Fibroblast of peridontal ligament (primary cell): ENCODE measurements at regions not wholly inside any gene's neighbourhood (a gene's known extent, or its start where the extent isn't known, plus 50 kb on each side); places are given as distances from the start of the nearest gene placed in this dataset.

Experiments
- DNase-seq: peaks from one replicate; pipeline ENCODE4 v3.0.0-alpha.2; 2010; ENCODE audit errors: extremely low read depth

DNA sequence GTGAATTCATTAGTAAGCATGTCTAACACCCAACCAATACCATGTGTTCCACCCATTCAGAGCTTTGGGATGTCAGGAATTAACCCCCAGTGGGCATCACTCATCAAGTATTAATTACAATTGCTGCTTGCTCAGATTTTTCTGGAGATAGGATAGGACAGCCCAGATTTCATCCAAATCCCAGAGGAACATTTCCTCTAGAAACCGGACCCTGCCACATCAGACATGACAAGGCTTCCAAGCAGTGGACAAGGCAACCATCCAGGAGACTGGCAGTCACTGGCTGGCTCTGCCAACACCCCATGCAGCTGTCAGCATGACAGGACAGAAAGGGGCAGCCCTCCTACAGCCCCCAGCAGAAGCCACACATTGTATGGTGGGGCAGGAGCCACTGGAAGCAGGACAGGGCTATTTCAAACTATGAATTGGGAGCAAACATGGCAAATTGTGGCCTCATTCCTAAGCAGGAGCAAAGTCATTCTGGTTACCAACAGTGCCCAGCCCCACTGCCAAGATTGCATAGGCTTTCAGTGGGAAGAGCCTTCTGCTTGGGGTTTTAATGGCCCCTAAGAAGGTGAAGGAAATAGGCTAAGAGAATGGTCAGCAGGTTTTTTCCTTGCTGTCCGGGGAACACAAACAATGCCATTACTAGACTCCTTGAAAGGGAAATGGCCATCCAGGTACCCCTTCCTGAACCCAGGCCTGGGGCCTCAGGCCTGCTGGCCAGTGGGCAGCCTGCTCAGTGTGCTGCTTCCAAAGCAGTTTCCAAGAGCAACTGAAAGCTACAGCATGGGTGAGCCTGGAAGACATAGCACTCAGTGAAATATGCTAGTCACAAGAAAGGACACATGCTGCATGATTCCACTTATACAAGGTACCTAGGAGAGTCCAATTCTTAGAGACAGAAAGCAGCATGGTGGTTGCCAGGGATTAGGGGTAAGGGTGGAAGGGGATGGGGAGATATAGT is 294.7 kb upstream of the SLC30A5 start:
- no peak for DNase-seq

DNA sequence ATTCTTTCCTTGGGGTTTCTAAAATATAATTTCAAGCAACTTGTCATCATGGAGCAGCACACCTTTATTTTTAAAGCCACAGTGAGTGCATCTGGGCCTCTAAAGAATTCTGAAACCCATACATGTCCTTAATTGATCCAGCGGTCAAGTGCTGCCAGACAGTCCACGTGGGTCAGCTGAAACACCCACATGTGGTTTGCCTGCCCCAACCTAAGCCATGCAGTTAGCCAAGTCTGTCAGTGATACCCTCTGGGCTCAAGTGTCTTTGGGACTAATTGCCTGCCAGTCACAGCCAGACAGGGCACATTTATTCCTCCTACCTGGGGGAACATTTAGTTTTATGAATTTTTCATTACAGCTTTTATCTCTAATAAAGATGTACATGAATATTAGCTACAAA is 291.4 kb upstream of the SLC30A5 start:
- no peak for DNase-seq

DNA sequence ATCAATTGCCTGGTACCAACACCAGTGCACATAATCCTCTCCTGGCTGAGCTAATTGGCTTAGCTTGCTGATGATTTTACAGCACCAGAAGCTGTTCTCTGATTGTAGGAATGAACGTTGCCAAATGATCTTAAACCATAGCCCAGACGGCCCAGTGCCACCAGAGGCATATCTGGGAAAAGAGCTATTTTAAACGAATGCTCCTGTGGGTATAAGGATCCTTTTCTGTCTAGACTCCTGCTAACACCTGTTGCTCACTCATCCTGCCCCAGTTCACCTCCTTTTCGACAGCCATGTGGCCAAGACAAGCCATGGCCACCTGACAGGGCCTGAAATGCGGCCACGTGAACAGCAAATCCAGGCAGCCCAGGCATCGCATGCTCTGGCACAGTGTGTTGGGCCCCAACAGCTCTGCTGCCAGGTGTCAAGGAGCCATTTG is 289.9 kb upstream of the SLC30A5 start:
- DNase-seq, result no peak

DNA sequence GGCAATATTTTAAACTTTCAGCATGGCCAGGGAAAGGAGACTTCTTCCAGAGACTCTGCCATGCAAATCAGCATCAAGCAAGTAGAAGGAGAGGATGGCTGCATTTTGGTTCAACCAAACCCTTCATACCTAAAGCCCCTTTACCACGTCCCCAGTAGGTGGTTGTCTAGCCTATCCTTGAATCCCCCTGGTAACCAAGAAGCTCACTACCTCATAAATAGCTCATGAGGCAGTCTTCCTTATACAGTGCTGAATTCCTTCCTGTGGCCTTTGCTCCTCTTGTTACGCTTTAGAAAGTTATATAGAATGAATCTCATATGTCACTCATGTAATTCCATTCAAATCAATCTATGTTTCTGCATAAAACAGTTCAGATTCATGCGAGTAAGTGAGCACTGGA is 289.5 kb upstream of the SLC30A5 start:
- DNase-seq, result no peak

DNA sequence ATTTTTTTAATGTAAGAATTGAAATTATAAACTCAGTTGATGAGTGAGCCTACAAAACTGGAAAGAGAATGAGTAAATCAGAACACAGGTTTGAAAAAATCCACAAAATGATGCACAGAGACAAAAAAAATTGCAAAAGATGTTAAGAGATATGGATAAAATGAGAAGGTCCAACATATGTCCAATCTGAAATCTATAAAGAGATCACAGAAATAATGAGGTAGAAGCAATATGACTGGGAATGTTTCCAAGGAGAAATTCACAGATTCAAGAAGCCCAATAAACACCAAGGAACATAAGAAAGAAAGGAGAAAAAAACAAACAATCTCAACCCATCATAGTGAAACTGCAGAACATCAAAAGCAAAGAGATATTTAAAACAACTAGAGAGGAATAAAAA is 288.4 kb upstream of the SLC30A5 start:
- no peak for DNase-seq

DNA sequence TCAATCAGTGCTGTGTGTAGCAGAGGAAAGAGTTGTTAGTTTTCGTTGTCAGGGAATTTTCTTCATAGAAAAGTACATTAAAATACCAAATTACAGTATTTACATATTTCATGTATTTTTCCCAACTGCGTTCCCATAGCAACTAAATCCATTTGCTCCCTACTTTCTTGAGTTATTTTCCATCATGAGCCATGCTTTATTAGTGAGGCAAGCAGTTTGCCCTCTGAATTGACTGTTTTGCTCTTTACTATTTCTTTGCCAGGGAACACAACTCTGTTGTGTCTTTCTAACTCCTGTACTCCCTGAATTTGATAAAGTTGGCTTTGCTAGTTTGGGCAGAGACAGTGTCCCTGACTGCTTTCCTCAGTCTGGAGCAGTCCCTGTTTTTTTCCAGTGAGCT is 276.2 kb upstream of the SLC30A5 start:
- no peak for DNase-seq

DNA sequence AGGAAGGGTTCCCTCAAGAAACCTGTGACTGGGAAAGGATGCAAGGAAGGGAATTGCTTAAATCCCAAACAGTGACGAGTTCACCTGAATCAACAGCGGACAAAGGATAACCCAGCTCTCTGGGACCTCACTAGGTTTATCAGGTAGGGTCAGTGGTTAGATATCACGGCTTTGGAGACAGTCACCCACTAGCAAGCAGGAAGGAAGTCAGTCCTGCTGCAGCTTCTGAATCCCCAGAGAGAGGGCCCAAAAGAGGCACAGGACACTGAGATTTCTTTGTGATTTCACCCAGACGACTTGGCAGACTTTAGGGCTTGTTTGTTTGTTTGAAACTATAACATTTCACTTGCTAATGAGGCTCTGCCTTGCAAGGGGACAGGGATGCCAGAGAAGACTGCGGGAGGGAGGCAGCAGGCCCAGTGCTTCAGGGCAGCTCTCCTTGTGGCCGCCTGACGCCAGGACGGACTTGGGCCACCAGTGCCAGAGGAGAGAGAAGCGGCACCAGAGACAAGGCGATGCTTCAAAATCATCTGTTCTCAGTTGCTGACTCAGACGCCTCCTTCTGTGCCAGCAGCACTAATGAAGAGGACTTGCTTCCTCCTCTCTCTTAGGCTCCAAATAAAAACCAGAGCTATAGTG is 275.6 kb upstream of the SLC30A5 start:
- DNase-seq, result no peak

DNA sequence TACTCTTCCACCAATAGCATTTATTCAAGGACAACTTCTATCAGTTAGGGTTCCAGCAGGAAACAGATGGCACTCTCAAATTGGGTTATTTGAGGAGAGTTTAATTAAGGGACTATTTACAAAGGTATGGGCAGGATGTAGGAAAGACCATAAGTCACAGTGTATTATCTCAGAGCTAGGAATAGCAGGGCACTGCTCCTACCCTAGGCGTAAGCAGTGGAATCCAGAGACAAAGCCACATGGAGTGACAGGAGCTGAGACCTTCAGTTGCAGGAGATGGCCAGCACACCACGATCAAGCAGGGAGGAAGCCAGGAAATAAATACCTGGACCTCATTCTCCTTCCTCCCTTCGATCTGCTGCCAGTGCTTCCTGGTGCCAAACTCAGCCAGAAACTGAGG is 274.9 kb upstream of the SLC30A5 start:
- no peak for DNase-seq

DNA sequence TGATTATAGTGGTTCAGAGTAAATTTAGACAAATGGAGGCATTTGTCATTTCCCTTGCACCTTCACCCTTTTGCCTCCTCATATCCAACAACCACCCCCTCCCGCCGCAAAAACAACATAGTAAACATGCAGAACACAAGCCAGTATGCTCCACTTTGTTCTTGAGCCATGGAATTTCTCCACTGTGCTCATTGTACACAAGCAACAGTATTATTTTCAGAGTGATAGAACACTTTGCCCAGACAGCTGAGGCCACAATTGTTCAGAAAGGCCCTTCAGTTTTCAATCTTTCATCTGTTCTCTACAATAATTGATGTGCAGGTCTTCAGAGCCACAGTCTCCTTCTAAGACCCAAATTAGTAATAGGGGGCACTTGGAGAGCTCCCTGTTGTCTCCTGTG is 272.8 kb upstream of the SLC30A5 start:
- DNase-seq, result no peak

DNA sequence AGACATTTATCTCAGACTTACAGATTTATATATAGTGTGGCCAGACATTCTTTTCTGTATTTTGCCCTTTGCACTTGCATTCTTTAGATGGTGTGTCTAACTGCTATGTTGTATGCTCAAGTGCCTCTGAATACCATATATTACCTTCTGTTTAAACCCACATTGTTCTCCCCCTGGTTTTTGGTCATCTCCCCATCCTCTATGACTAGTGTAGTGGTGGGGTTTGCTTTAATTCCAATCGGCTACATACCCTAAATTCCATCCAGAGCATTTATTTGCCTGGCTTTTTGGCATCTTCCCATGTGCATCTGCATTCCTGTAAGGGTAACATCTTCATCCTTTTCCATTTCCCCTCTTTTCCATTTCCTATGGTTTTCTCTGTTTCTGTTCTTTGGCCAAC is 271.0 kb upstream of the SLC30A5 start:
- no peak for DNase-seq

DNA sequence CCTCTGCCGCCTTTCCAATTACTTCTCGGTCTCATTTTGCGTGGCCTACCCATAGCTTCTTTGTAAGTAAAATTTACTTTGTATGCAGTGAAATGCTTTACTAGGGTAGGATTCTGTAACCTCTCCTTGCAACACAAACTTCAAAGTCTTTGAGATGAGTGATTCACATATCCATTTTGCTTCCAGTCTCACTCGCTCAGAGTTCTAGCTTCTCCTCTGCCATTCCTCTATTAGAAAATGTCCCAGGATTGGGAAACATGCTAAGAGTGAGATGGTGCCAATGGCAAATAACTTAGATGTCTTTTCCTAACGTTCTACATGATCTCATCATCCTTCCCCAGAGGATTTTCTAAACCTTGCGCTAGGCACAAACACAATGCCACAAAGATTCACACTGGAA is 270.5 kb upstream of the SLC30A5 start:
- no peak for DNase-seq

DNA sequence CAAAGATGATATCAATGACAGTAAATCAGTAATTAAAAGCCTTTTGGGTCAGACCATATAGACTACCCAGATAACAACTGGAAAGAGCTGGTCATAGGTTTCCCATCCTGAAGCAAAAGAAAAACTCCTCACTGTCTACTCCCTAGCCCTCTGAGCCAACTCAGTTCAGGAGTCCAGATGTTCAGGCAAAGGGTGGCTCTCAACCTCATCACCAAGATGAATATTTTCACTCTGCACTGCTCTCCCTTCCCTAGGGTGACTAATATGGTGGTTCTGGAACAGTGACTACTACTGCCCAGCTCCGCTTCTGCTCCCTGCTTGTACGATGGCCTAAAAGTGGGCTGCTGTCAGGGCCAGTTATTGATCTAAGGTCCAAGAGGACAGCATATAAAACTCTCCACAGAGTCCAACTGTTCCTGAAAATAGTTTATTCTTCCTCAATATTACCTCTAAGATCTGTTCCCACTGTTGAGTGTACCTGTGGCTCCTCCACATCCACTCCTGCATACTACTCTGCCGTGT is 263.4 kb upstream of the SLC30A5 start:
- no peak for DNase-seq

DNA sequence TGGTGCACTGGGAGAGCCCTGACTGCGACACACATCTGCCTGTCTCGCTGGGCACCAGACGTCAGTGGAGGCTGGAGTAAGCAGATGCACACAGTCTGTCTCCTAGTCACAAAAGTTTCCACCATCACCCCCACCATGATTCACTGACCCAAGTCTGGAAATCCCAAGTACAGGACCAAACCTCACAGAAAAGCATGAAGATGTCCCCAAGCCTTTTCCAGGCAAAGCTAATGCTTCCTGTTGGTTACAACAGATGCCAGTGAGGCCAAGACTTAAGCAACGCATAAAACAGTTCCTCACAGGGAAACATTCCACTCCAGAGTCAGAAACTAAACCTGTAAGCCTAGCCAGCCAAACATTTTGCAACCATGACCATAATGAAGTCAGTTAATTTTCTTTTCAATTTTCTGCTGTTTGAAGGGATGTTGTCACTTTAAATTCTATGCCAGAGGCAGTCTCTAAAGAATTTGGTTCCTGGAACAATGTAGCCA is 259.3 kb upstream of the SLC30A5 start:
- peak; percentile 18 for DNase-seq

DNA sequence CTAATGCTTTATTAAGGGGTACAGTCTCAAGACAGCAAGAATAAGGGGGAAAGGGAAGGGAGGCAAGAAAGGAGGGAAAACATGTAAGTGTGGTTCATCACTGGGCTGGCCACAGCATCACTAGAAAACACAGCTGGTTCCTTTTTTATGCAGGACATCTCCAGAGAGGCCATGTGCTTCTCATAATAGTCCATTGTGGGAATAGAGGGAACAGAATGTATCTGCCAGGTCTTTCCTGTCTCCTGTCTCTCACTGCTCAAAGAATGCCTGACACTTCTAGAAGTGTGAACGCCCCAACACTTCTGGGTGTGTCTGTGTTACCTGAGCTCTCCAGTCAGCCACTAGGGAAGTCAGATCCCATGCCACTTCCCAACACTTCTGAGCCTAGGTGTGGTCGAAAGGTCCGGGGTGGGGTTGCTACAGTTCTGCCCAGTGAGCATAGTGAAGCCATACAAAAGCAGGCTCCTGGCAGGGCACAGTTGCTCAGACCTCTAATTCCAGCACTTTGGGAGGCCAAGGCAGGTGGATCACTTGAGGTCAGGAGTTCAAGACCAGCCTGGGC is 255.6 kb upstream of the SLC30A5 start:
- no peak for DNase-seq

DNA sequence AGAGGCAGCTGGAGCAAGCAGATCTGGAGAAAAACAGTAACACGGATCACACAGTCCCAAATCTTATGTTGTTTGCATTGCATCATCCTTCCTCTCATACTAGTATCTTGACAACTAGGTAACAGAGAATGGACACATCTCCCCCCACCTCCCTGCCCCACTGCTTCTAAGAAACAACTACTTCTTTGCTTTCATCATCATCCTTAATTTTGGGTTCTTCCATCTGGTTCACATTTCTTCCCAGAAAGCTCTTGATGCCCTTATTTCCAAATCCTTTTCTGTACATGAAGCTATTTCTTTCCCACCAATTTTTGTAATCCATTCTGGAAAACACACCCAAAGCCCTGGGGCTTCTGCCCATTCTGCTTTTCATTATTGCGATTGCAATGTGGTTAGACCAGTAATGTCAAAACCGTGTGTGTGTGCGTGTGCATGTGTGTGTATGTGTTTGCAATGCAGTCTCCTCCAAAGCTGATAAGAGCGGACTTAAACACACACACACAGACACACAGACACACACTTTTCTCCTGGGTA is 254.7 kb upstream of the SLC30A5 start:
- DNase-seq, result peak; percentile 67

DNA sequence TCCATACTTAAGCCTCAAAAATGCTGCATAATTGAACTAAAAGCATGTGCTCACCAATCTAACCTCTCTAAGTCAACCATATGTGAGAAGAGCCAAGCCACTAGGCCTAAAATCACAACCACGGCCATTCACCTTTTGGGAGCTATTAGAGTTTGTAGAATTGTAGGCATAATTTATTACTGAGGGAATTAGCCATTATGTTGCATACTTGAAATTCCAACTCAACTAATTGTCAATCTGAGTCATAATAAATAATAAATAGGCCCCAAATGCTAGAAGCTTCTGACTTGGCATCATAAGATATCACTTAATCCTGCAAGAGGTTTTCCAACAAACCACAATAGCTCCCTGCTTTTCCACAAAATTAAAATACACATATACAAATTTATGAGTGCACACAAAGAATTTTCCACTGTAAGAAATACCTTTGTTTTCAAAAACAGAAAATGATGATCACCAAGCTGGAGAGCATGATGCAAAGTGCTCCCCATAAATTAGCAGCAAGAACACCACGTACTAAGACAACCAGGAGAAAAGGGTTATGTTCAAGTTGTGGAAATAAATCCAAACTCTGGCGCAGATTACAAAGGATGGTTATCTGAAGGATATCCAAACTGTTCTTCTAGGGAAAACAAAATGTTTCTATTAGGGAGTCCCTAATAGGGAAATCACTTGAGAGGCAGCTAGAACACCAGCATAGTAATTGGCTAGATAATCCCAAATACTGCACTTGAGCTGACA is 250.0 kb upstream of the SLC30A5 start:
- DNase-seq, result no peak

DNA sequence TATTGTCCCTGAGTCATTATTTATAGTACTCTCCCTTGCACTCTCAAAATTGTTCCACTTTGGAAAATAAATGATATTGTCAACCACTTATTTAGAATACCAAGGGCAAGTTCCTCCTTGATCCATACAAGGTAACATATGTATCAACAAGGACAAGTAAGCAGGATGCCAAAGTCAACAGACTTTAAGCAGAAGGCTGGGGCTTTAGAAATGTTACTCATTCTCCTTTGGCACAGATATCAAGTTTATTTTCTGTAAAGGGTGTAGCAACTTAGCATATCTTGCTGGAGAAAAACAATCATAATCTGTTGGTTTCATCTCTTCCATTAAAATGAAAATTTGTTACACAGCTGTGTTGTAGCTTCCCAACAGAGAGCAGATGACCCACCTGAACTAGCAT is 248.7 kb upstream of the SLC30A5 start:
- no peak for DNase-seq

DNA sequence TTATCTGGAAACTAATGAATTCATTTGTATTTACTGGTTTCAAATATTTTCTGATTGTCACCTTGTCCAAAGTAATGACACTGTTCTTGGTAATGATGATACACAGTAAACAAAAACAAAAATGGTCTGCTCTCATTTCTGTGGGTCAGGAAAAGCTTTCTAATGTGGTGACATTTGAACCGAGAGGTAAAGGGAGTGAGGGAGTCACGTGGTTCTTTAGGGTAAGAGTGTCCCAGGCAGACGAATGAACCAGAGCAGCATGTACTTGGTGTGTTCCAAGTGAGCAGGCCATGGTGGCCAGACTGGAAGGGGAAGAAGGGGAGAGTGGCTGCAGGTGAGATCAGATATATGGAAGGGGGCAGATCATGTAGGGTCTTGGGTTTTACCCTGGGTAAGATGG is 247.0 kb upstream of the SLC30A5 start:
- DNase-seq, result no peak

DNA sequence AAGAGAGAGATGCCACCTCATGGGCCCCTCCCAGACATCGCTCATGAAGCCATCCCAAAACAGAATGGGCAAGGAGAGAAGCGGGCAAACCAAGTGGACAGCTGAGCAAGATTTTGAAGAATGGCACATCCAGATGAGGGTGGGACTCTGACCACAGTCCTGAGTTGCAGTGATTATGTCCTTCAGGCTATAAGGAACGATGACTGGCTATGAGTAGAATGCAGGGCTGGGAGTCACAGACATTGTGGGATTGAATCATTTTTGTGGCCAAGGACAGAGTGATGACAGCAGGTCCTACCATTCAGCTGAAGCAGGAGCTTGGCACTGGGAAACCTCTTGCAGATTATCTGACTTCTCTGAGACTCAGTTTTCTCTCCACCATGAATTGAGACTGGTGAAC is 245.7 kb upstream of the SLC30A5 start:
- no peak for DNase-seq

DNA sequence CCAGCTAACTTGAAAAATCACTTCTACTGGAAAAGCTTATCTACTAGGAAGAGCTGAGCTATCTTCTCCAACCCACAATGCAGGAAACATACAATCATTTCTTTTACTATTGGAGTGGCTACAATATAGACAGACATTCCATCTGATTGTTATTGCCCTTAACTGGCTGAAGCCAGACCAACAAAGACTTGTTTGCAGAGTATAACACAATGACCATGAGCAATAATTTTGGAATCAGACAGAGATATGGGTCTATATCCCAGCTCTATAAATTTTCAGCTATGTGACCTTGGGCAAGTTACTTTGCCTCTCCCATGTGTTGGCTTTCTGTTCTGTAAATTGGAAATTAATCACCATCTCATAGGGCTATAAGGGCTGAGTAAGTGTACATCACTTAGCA is 244.7 kb upstream of the SLC30A5 start:
- no peak for DNase-seq

DNA sequence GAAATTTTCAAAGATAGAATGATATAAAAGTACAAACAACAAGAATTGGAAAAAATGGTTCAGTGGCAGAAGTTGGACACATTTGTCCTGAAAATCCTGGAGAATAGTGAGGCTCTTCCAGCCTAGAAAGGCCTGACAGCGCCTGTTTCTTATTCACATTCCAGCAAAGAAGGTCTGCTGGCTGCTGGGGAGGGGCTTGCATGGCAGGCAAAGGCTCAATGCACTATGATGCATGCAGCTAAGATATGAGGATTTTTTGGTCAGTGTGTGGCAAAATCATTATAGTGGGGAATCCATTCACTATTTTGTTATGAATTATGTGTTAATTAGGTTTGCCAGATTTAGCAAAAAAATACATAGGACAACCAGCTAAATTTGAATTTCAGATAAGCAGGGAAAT is 243.9 kb upstream of the SLC30A5 start:
- no peak for DNase-seq

DNA sequence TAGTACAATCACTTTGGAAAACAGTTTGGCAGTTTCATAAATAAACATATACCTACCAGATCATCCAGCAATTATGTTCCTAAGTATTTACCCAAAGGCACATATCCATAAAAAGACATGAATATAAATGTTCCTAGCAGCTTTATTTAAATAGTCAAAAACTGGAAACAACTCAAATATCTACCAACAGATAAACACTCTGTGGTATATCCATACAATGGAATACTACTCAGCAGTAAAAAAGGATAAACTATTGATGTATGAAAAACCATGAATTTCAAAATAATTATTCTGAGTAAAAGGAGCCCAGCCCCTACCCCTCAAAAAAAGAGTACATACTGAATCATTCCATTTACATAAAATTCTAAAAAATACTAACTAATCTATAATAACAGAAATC is 232.7 kb upstream of the SLC30A5 start:
- DNase-seq, result no peak
